Upper lobe of left lung (tissue), 4 donors: ENCODE measurements at regions not wholly inside any gene's neighbourhood (a gene's known extent, or its start where the extent isn't known, plus 50 kb on each side); places are given as distances from the start of the nearest gene placed in this dataset.

Experiments
- EP300 ChIP-seq, 4 donors: sonication (generic); formaldehyde crosslinking; IDR thresholded peaks; one replicate each; pipeline ENCODE4 v1.5.1; 2017; ENCODE audit warnings: antibody characterized with exemption in 4 of 4, control low read depth in 2 of 4
- TF ChIP-seq, protein P1 (sequence below), 6 experiments: fragments of 450-650 bp in 4 of 6; fragments of 200-600 bp in 2 of 6; sonication (generic) in 2 of 6; IDR thresholded peaks; one replicate each; pipeline ENCODE4 v1.5.1; 2016 to 2019; ENCODE audit warnings: antibody characterized with exemption in 6 of 6

DNA sequence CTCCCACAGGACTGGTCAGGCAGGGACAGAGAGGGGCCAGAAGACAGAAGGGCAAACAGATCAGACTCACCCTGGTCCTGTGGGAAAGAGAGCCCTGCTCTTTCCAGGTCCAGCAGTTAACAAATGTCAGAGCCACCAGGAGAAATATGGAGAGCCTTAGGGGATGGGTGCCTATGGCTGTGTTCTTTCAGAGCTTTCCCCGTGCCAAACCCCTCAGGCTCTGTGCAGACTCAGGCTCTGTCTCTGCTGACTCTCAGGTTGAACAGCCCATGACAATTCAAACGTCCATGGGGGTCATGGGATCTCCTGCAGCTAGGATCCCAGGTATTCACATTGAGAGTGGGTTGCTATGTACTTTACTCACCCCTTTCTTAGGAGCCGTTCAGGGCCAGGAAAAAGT lies 120.8 kb upstream of the ERBB4 start:
- TF ChIP-seq EP300 (IDR thresholded peaks at IDR 0.05) = no peak
- TF ChIP-seq, protein P1, sequence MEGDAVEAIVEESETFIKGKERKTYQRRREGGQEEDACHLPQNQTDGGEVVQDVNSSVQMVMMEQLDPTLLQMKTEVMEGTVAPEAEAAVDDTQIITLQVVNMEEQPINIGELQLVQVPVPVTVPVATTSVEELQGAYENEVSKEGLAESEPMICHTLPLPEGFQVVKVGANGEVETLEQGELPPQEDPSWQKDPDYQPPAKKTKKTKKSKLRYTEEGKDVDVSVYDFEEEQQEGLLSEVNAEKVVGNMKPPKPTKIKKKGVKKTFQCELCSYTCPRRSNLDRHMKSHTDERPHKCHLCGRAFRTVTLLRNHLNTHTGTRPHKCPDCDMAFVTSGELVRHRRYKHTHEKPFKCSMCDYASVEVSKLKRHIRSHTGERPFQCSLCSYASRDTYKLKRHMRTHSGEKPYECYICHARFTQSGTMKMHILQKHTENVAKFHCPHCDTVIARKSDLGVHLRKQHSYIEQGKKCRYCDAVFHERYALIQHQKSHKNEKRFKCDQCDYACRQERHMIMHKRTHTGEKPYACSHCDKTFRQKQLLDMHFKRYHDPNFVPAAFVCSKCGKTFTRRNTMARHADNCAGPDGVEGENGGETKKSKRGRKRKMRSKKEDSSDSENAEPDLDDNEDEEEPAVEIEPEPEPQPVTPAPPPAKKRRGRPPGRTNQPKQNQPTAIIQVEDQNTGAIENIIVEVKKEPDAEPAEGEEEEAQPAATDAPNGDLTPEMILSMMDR (IDR thresholded peaks at IDR 0.05) = no peak
